Neural progenitor cell (in vitro differentiated cells): ENCODE measurements at regions not wholly inside any gene's neighbourhood (a gene's known extent, or its start where the extent isn't known, plus 50 kb on each side); places are given as distances from the start of the nearest gene placed in this dataset.
"Not testable (repeated sequence)": the region's sequence is repeated elsewhere in the genome, so short reads cannot be mapped to it uniquely, and the experiment has no call there.

Source experiments
- EZH2 ChIP-seq: fragments of 200-600 bp; sonication (generic); IDR thresholded peaks from 2 replicates; pipeline ENCODE4 v1.6.1; 2017; ENCODE audit warnings: antibody characterized with exemption, mild to moderate bottlenecking, moderate library complexity
- TF ChIP-seq, protein P1 (sequence below): fragments of 200-600 bp; sonication (generic); IDR thresholded peaks from 2 replicates; pipeline ENCODE4 v1.5.1; 2017; ENCODE audit warnings: antibody characterized with exemption, mild to moderate bottlenecking

DNA sequence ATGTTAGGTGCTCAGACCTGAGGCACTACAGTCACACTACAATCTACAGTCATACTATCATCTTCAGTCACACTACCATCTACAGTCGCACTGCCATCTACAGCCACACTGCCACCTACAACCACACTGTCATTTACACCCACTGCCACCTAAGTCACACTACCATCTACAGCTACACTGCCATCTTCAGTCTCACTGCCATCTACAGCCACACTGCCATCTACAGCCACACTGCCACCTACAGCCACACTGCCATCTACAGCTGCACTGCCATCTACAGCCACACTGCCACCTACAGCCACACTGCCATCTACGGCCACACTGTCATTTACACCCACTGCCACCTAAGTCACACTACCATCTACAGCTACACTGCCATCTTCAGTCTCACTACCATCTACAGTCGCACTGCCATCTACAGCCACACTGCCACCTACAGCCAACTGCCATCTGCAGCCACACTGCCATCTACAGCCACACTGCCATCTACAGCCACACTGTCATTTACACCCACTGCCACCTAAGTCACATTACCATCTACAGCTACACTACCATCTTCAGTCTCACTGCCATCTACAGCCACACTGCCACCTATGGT, 155.2 kb upstream of the AFDN start:
- not testable (repeated sequence) for TF ChIP-seq EZH2
- TF ChIP-seq, protein P1, sequence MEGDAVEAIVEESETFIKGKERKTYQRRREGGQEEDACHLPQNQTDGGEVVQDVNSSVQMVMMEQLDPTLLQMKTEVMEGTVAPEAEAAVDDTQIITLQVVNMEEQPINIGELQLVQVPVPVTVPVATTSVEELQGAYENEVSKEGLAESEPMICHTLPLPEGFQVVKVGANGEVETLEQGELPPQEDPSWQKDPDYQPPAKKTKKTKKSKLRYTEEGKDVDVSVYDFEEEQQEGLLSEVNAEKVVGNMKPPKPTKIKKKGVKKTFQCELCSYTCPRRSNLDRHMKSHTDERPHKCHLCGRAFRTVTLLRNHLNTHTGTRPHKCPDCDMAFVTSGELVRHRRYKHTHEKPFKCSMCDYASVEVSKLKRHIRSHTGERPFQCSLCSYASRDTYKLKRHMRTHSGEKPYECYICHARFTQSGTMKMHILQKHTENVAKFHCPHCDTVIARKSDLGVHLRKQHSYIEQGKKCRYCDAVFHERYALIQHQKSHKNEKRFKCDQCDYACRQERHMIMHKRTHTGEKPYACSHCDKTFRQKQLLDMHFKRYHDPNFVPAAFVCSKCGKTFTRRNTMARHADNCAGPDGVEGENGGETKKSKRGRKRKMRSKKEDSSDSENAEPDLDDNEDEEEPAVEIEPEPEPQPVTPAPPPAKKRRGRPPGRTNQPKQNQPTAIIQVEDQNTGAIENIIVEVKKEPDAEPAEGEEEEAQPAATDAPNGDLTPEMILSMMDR = not testable (repeated sequence)
